SK-N-SH (cell line): ENCODE measurements at regions not wholly inside any gene's neighbourhood (a gene's known extent, or its start where the extent isn't known, plus 50 kb on each side); places are given as distances from the start of the nearest gene placed in this dataset.

Experiments used
- CTCF ChIP-seq: fragments of 200-600 bp; sonication (generic); IDR thresholded peaks from 2 replicates; pipeline ENCODE4 v1.6.1; 2017; ENCODE audit warnings: antibody characterized with exemption, mild to moderate bottlenecking, moderate library complexity
- GATA2 ChIP-seq: sonication (generic); formaldehyde crosslinking; IDR thresholded peaks from 2 replicates; pipeline ENCODE4 v1.5.0; 2020; ENCODE audit warnings: mild to moderate bottlenecking, missing genetic modification reagents

- no peak for TF ChIP-seq CTCF
- no peak for TF ChIP-seq GATA2 (CRISPR knock-in tag)
Measured at GRCh38 chr14:34090451-34090850, 139.6 kb upstream of the EGLN3 start.
